H9 (cell line): ENCODE measurements at regions not wholly inside any gene's neighbourhood (a gene's known extent, or its start where the extent isn't known, plus 50 kb on each side); places are given as distances from the start of the nearest gene placed in this dataset.

Experiments used
- DNase-seq: peaks from one replicate; pipeline ENCODE4 v3.0.0-alpha.2; 2017
- H2AFZ ChIP-seq: one replicate; pipeline ENCODE4 v1.6.1; 2013; ENCODE audit warnings: mild to moderate bottlenecking, low read length, control low read depth, moderate library complexity
- H2AK5ac ChIP-seq: 2 replicates; pipeline ENCODE4 v1.6.1; 2013; ENCODE audit warnings: low read length, control low read depth, mixed read lengths; ENCODE audit not compliant: insufficient read length
- H2BK120ac ChIP-seq: one replicate; pipeline ENCODE4 v1.6.1; 2013; ENCODE audit warnings: low read depth, mild to moderate bottlenecking, low read length, control low read depth, inconsistent platforms; ENCODE audit not compliant: poor library complexity, severe bottlenecking
- H2BK12ac ChIP-seq: 2 replicates; pipeline ENCODE4 v1.6.1; 2013; ENCODE audit warnings: low read length, control low read depth, mixed read lengths, low read depth; ENCODE audit not compliant: insufficient read length
- H2BK15ac ChIP-seq: 2 replicates; pipeline ENCODE4 v1.6.1; 2013; ENCODE audit warnings: low read depth, low read length, control low read depth
- H2BK20ac ChIP-seq: one replicate; pipeline ENCODE4 v1.6.1; 2013; ENCODE audit warnings: low read depth, mild to moderate bottlenecking, low read length, control low read depth, inconsistent platforms; ENCODE audit not compliant: poor library complexity, severe bottlenecking
- H2BK5ac ChIP-seq: 2 replicates; pipeline ENCODE4 v1.6.1; 2013; ENCODE audit warnings: low read length, control low read depth, mixed read lengths; ENCODE audit not compliant: insufficient read length
- H3K14ac ChIP-seq: 2 replicates; pipeline ENCODE4 v1.6.1; 2013; ENCODE audit warnings: low read length, control low read depth; ENCODE audit not compliant: insufficient read depth
- H3K18ac ChIP-seq: 2 replicates; pipeline ENCODE4 v1.6.1; 2013; ENCODE audit warnings: low read depth, mild to moderate bottlenecking, mixed read lengths, low read length, control low read depth; ENCODE audit not compliant: insufficient read length
- H3K23ac ChIP-seq: 2 replicates; pipeline ENCODE4 v1.6.1; 2013; ENCODE audit warnings: low read length, control low read depth, mixed read lengths, low read depth; ENCODE audit not compliant: insufficient read length
- H3K23me2 ChIP-seq: 2 replicates; pipeline ENCODE4 v1.6.1; 2013; ENCODE audit warnings: low read depth, mild to moderate bottlenecking, mixed read lengths, low read length, control low read depth; ENCODE audit not compliant: insufficient read length, poor library complexity, severe bottlenecking
- H3K27ac ChIP-seq: 2 replicates; pipeline ENCODE4 v1.5.1; 2013; ENCODE audit warnings: low read length, control low read depth, mixed read lengths, low read depth; ENCODE audit not compliant: insufficient read length
- H3K27me3 ChIP-seq: 2 replicates; pipeline ENCODE4 v1.6.1; 2013; ENCODE audit warnings: low read length, control low read depth, inconsistent platforms; ENCODE audit not compliant: insufficient read depth
- H3K4ac ChIP-seq: 2 replicates; pipeline ENCODE4 v1.6.1; 2013; ENCODE audit warnings: low read depth, mild to moderate bottlenecking, control low read depth, inconsistent platforms, low read length, moderate library complexity
- H3K4me1 ChIP-seq: 2 replicates; pipeline ENCODE4 v1.6.1; 2013; ENCODE audit warnings: low read length, control low read depth, inconsistent platforms; ENCODE audit not compliant: insufficient read depth
- H3K4me2 ChIP-seq: 2 replicates; pipeline ENCODE4 v1.6.1; 2013; ENCODE audit warnings: low read length, control low read depth, mixed read lengths; ENCODE audit not compliant: insufficient read length, insufficient read depth
- H3K56ac ChIP-seq: 2 replicates; pipeline ENCODE4 v1.6.1; 2013; ENCODE audit warnings: low read depth, mild to moderate bottlenecking, mixed read lengths, low read length, control low read depth; ENCODE audit not compliant: insufficient read length
- H3K79me1 ChIP-seq: 2 replicates; pipeline ENCODE4 v1.6.1; 2013; ENCODE audit warnings: low read depth, mild to moderate bottlenecking, moderate library complexity, low read length, control low read depth, inconsistent platforms; ENCODE audit not compliant: insufficient read depth, poor library complexity, severe bottlenecking
- H3K79me2 ChIP-seq: 2 replicates; pipeline ENCODE4 v1.6.1; 2013; ENCODE audit warnings: low read length, control low read depth, inconsistent platforms; ENCODE audit not compliant: insufficient read depth
- H3K9ac ChIP-seq: 2 replicates; pipeline ENCODE4 v1.6.1; 2013; ENCODE audit warnings: low read length, control low read depth, mixed read lengths; ENCODE audit not compliant: insufficient read length; ENCODE audit errors: extremely low read depth
- H3K9me3 ChIP-seq: one replicate; pipeline ENCODE4 v1.6.1; 2013; ENCODE audit warnings: low read depth, low read length, inconsistent platforms; ENCODE audit not compliant: control insufficient read depth
- H3T11ph ChIP-seq: one replicate; pipeline ENCODE4 v1.6.1; 2013; ENCODE audit warnings: mild to moderate bottlenecking, low read length, control low read depth, inconsistent platforms
- H4K20me1 ChIP-seq: one replicate; pipeline ENCODE4 v1.6.1; 2013; ENCODE audit not compliant: control insufficient read depth, insufficient read length, insufficient read depth
- H4K5ac ChIP-seq: 2 replicates; pipeline ENCODE4 v1.6.1; 2013; ENCODE audit warnings: low read depth, mild to moderate bottlenecking, mixed read lengths, low read length, control low read depth; ENCODE audit not compliant: insufficient read length
- H4K8ac ChIP-seq: replicated peaks from 2 replicates; pipeline ENCODE4 v1.6.1; 2013; ENCODE audit warnings: low read length, control low read depth, mixed read lengths, low read depth; ENCODE audit not compliant: insufficient read length
- H4K91ac ChIP-seq: 2 replicates; pipeline ENCODE4 v1.6.1; 2013; ENCODE audit warnings: low read depth, mild to moderate bottlenecking, moderate library complexity, mixed read lengths, low read length, control low read depth; ENCODE audit not compliant: insufficient read length
- H3K27ac Mint-ChIP-seq, 3 experiments: 2 replicates in 2 of 3; 3 replicates in 1 of 3; pipeline ENCODE4 v1.8.0; 2020 to 2021; ENCODE audit warnings: mixed read lengths in 3 of 3, mild to moderate bottlenecking in 1 of 3, moderate library complexity in 1 of 3
- H3K27me3 Mint-ChIP-seq: 2 replicates; pipeline ENCODE4 v1.8.0; 2021; ENCODE audit warnings: low read depth, mild to moderate bottlenecking, moderate library complexity, mixed read lengths
- H3K36me3 Mint-ChIP-seq, 3 experiments: 2 replicates in 2 of 3; 3 replicates in 1 of 3; pipeline ENCODE4 v1.8.0; 2020 to 2021; ENCODE audit warnings: low read depth in 3 of 3, mixed read lengths in 3 of 3; ENCODE audit not compliant: insufficient read depth in 1 of 3
- H3K4me1 Mint-ChIP-seq, 2 experiments: 2 replicates each; pipeline ENCODE4 v1.8.0; 2020; ENCODE audit warnings: mixed read lengths in 2 of 2
- H3K4me3 Mint-ChIP-seq, 2 experiments: 2 replicates in 1 of 2; 3 replicates in 1 of 2; pipeline ENCODE4 v1.8.0; 2020 to 2021; ENCODE audit warnings: mild to moderate bottlenecking in 2 of 2, mixed read lengths in 2 of 2, moderate library complexity in 1 of 2
- H3K9me3 Mint-ChIP-seq, 2 experiments: 2 replicates in 1 of 2; 3 replicates in 1 of 2; pipeline ENCODE4 v1.8.0; 2020; ENCODE audit warnings: mild to moderate bottlenecking in 2 of 2, mixed read lengths in 2 of 2, moderate library complexity in 1 of 2
- WGBS: extraction: QIAGEN DNeasy Blood & Tissue Kit; methylation state at CpG from one replicate; pipeline ENCODE4 v1.1.7; 2013; ENCODE audit warnings: missing lambda C conversion rate, low lambda C conversion rate, mixed read lengths; ENCODE audit not compliant: insufficient read length; ENCODE audit errors: extremely low coverage; 5-methylcytosine and 5-hydroxymethylcytosine counted together
- TF ChIP-seq, protein P1 (sequence below): fragments of 200-600 bp; sonication (generic); conservative IDR thresholded peaks from 3 replicates; pipeline ENCODE4 v1.8.0; 2021; ENCODE audit warnings: antibody characterized with exemption, mild to moderate bottlenecking

DNA sequence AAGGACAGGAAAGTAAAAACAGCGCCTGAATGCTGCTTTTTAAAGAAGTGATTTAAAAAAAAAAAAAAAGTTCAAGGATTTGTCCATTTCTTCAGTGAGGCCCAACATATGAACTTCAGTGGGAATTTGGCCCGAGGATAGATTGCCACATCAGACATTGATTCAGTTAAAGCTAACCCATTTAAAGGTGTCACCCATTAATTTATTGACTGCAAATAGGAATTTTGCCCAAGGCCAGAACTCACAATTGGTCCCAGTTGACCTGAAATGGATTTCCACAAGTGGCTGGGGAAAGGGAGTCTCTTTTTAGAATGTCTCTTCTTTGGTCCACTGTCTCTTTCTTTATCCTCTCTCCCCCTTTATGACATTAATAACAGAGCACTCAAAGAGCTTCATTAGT, 86.5 kb upstream of the RPL34 start:
- H2BK5ac ChIP-seq, result no peak overlapping the region

More for the DNA sequence above, 86.5 kb upstream of the RPL34 start:
- no peaks in the 10 kb centered on the region for H3K9me3 Mint-ChIP-seq
- Histone ChIP-seq H3K23me2 (no peaks in the 10 kb centered on the region), H3K23ac (no peak overlapping the region), H3K4me2 (no peak overlapping the region), H4K20me1 (no peaks in the 10 kb centered on the region), H3K79me2 (no peaks in the 10 kb centered on the region), H3K18ac (no peak overlapping the region), H3K27me3 (no peaks in the 10 kb centered on the region), H3K9ac (no peak overlapping the region), H3K9me3 (no peaks in the 10 kb centered on the region), H2AK5ac (no peak overlapping the region), H3K4me1 (no peaks in the 10 kb centered on the region), H4K8ac (no peak overlapping the region), H2BK120ac (no peak overlapping the region), H4K5ac (no peak overlapping the region), H2BK12ac (no peak overlapping the region), H3K56ac (no peak overlapping the region), H3T11ph (no peak overlapping the region), H2AFZ (no peak overlapping the region), H4K91ac (no peak overlapping the region), H2BK20ac (no peak overlapping the region), H3K14ac (no peak overlapping the region), H3K79me1 (no peaks in the 10 kb centered on the region), H2BK15ac (no peak overlapping the region), H3K4ac (no peak overlapping the region), H3K27ac (no peak overlapping the region)
- no CpG with 5 or more reads among the region's 2 CpGs for WGBS
- TF ChIP-seq, protein P1, sequence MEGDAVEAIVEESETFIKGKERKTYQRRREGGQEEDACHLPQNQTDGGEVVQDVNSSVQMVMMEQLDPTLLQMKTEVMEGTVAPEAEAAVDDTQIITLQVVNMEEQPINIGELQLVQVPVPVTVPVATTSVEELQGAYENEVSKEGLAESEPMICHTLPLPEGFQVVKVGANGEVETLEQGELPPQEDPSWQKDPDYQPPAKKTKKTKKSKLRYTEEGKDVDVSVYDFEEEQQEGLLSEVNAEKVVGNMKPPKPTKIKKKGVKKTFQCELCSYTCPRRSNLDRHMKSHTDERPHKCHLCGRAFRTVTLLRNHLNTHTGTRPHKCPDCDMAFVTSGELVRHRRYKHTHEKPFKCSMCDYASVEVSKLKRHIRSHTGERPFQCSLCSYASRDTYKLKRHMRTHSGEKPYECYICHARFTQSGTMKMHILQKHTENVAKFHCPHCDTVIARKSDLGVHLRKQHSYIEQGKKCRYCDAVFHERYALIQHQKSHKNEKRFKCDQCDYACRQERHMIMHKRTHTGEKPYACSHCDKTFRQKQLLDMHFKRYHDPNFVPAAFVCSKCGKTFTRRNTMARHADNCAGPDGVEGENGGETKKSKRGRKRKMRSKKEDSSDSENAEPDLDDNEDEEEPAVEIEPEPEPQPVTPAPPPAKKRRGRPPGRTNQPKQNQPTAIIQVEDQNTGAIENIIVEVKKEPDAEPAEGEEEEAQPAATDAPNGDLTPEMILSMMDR, result no peak
- H3K27ac Mint-ChIP-seq, result no peak overlapping the region
- peaks cover 2% of the 10 kb centered on the region; the same call in 1 of the 2 replicates for H3K27me3 Mint-ChIP-seq
- no peak overlapping the region for H3K4me3 Mint-ChIP-seq
- peaks cover 2 to 3% of the 10 kb centered on the region in 2 experiments for H3K4me1 Mint-ChIP-seq
- H3K36me3 Mint-ChIP-seq, result no peaks in the 10 kb centered on the region
- DNase-seq, result no peak
